ENCODE measurements at regions not wholly inside any gene's neighbourhood (a gene's known extent, or its start where the extent isn't known, plus 50 kb on each side); places are given as distances from the start of the nearest gene placed in this dataset.
A peak's percentile ranks its signal among the peaks of the same experiment; 100 is the strongest.
"Not testable (repeated sequence)": the region's sequence is repeated elsewhere in the genome, so short reads cannot be mapped to it uniquely, and the experiment has no call there.

GRCh38 chr6:146905181-146905704, 299.0 kb upstream of the STXBP5 start:
- DNase-seq = no peak

GRCh38 chr6:146908786-146909185, 295.4 kb upstream of the STXBP5 start:
- no peak for DNase-seq

- no peak for DNase-seq
These were observed 294.8 kb upstream of the STXBP5 start for GRCh38 chr6:146909376-146909775.

GRCh38 chr6:146909886-146910285, 294.3 kb upstream of the STXBP5 start:
- no peak for DNase-seq

- DNase-seq = no peak
These were observed 293.6 kb upstream of the STXBP5 start for GRCh38 chr6:146910611-146911010.

- DNase-seq = no peak
These were observed 292.5 kb upstream of the STXBP5 start for GRCh38 chr6:146911635-146912215.

- no peak for DNase-seq
These were observed 291.2 kb upstream of the STXBP5 start for GRCh38 chr6:146912730-146913685.

GRCh38 chr6:146913842-146914488, 290.3 kb upstream of the STXBP5 start:
- DNase-seq = peak; percentile 86

- no peak for DNase-seq
These were observed 289.4 kb upstream of the STXBP5 start for GRCh38 chr6:146914489-146915483.

GRCh38 chr6:146915671-146916127, 288.5 kb upstream of the STXBP5 start:
- no peak for DNase-seq

- DNase-seq = no peak
These were observed 287.7 kb upstream of the STXBP5 start for GRCh38 chr6:146916435-146917025.

- DNase-seq = no peak
These were observed 287.0 kb upstream of the STXBP5 start for GRCh38 chr6:146917182-146917581.

- no peak for DNase-seq
These were observed 286.2 kb upstream of the STXBP5 start for GRCh38 chr6:146917979-146918378.

GRCh38 chr6:146919017-146919416, 285.2 kb upstream of the STXBP5 start:
- no peak for DNase-seq

GRCh38 chr6:146923205-146923833, 280.9 kb upstream of the STXBP5 start:
- no peak for DNase-seq

- DNase-seq = no peak
These were observed 278.4 kb upstream of the STXBP5 start for GRCh38 chr6:146925846-146926245.

GRCh38 chr6:146928503-146928902, 275.7 kb upstream of the STXBP5 start:
- no peak for DNase-seq

- DNase-seq = no peak
These were observed 273.0 kb upstream of the STXBP5 start for GRCh38 chr6:146931214-146931613.

GRCh38 chr6:146937316-146937715, 266.9 kb upstream of the STXBP5 start:
- no peak for DNase-seq

- no peak for DNase-seq
These were observed 266.0 kb upstream of the STXBP5 start for GRCh38 chr6:146938266-146938665.

GRCh38 chr6:146939456-146939855, 264.8 kb upstream of the STXBP5 start:
- not testable (repeated sequence) for DNase-seq
